ENCODE measurements at regions not wholly inside any gene's neighbourhood (a gene's known extent, or its start where the extent isn't known, plus 50 kb on each side); places are given as distances from the start of the nearest gene placed in this dataset.

- H3K4me3 ChIP-seq (ENCODE audit: low read length) = no peak overlapping the region
- DNase-seq (ENCODE audit: low read depth) = no peak
- TF ChIP-seq, protein P1, sequence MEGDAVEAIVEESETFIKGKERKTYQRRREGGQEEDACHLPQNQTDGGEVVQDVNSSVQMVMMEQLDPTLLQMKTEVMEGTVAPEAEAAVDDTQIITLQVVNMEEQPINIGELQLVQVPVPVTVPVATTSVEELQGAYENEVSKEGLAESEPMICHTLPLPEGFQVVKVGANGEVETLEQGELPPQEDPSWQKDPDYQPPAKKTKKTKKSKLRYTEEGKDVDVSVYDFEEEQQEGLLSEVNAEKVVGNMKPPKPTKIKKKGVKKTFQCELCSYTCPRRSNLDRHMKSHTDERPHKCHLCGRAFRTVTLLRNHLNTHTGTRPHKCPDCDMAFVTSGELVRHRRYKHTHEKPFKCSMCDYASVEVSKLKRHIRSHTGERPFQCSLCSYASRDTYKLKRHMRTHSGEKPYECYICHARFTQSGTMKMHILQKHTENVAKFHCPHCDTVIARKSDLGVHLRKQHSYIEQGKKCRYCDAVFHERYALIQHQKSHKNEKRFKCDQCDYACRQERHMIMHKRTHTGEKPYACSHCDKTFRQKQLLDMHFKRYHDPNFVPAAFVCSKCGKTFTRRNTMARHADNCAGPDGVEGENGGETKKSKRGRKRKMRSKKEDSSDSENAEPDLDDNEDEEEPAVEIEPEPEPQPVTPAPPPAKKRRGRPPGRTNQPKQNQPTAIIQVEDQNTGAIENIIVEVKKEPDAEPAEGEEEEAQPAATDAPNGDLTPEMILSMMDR (conservative IDR thresholded peaks at IDR 0.05; ENCODE audit: low read length) = no peak
Observed at GRCh38 chr1:199333180-199333579, 694.3 kb upstream of the NR5A2 start.

DNA sequence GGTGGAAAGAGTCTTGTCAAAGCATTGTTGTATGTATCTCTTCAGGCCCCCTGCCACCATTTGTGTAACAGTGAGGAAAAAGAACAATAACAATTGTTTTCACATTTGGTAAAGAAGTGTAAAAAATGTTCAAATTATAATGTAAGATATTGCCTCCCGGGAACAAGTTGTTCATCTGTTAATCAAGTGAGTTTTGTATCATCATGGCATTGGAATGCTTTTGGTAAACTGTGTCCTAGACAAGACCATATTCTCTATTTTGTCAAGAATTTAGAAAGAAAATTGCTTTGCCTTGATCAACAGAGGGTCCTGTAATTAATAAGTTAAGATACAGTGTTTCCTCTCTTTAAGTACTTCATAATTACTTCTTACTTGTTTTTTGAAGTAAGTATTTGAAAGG is 692.0 kb upstream of the NR5A2 start:
- H3K4me3 ChIP-seq (ENCODE audit: low read length) = no peak overlapping the region
- peak; percentile 5 for DNase-seq (ENCODE audit: low read depth)
- TF ChIP-seq, protein P1 (conservative IDR thresholded peaks at IDR 0.05; ENCODE audit: low read length) = no peak

- no peak for DNase-seq (ENCODE audit: low read depth)
- TF ChIP-seq, protein P1 (conservative IDR thresholded peaks at IDR 0.05; ENCODE audit: low read length) = no peak
- no peak overlapping the region for H3K4me3 ChIP-seq (ENCODE audit: low read length)
Observed at GRCh38 chr1:199336745-199337640, 690.5 kb upstream of the NR5A2 start.

GRCh38 chr1:199338760-199339159 is 688.8 kb upstream of the NR5A2 start:
- TF ChIP-seq, protein P1 (conservative IDR thresholded peaks at IDR 0.05; ENCODE audit: low read length) = no peak
- no peak for DNase-seq (ENCODE audit: low read depth)

DNA sequence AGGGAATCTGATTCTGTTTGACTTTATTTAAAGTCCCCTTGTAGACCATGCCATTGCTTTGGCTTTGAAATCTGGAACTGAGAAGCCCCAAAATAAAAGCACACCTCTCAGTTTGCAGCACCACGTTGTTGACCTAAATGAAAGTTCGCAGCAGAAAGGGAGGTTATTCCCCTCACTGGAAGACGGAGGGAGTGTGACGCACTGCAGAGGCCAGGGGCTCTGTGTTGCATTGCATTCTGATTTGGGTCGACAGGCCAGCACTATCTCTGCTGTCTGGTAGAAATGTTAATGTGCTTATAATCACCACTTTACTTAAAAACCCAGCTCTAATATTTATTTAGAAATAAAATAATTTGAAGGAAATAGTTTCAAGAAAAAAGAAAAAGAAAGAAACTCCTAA is 675.2 kb upstream of the NR5A2 start:
- TF ChIP-seq, protein P1 (conservative IDR thresholded peaks at IDR 0.05; ENCODE audit: low read length) = no peak
- DNase-seq (ENCODE audit: low read depth) = no peak
- no peak overlapping the region for H3K4me3 ChIP-seq (ENCODE audit: low read length)

More at GRCh38 chr1:199338760-199339159, 688.8 kb upstream of the NR5A2 start:
- H3K4me3 ChIP-seq (ENCODE audit: low read length) = no peak overlapping the region

- no peak overlapping the region for H3K4me3 ChIP-seq (ENCODE audit: low read length)
- TF ChIP-seq, protein P1 (conservative IDR thresholded peaks at IDR 0.05; ENCODE audit: low read length) = no peak
- DNase-seq (ENCODE audit: low read depth) = no peak
Observed at GRCh38 chr1:199353906-199354305, 673.6 kb upstream of the NR5A2 start.

GRCh38 chr1:199356561-199356960 is 670.9 kb upstream of the NR5A2 start:
- TF ChIP-seq, protein P1 (conservative IDR thresholded peaks at IDR 0.05; ENCODE audit: low read length) = no peak
- no peak overlapping the region for H3K4me3 ChIP-seq (ENCODE audit: low read length)
- no peak for DNase-seq (ENCODE audit: low read depth)

All from AG10803 (cell line).